HG03095 (cell line): ENCODE measurements at regions not wholly inside any gene's neighbourhood (a gene's known extent, or its start where the extent isn't known, plus 50 kb on each side); places are given as distances from the start of the nearest gene placed in this dataset.
"Not testable (repeated sequence)": the region's sequence is repeated elsewhere in the genome, so short reads cannot be mapped to it uniquely, and the experiment has no call there.

Experiments used
- ATAC-seq: cut with Tn5 transposase; IDR thresholded peaks from one replicate; pipeline ENCODE4 v1.9.1; 2021; ENCODE audit warnings: moderate library complexity; ENCODE audit not compliant: unreplicated experiment

DNA sequence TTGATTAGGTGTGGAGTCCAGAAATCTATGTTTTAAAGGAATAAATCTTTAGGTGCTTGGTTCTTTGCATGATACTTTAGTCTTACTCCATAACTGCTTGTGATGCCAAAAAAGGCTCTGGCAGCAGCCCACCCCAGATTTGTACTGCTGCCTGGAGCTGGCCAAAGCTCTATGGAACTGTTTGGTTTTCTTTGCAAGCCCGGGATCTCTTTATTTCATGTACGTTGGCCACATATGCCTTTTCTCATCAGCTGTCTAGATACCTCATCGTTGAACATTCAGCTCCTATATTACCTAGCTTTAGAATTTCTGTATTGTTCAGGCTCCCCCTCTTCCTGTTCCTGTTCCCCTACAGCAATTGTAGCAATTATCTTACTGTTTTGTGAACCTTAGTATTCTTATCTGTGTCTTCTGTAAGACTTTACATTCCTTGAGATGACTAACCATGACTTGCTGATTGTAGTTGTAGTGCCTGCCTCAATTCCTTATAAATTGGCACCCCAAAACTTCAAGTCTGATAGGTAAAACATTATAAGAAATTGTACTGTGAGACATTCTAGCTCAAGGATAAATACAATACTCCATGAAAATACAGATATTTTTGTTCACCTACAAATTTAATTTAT, 199.4 kb upstream of the GPRIN3 start:
- ATAC-seq = no peak

DNA sequence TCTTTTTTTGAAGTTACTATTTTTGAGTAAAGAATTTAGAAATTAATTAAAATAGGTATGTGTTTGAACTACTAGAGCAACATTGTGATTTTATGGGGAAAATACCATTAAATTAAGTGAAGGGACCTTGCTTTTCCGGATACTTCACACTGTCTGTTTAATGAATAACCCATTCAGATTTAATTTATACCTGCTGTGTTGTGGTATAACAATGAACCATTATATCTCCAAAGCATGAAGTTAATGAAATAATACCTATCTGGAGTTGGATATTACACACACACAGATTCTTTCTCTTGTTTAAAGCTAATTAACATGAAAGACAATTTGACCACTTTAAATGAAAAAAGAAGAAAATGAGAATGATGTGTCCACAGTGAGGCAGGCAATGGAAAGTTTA, 195.0 kb upstream of the GPRIN3 start:
- ATAC-seq = no peak

DNA sequence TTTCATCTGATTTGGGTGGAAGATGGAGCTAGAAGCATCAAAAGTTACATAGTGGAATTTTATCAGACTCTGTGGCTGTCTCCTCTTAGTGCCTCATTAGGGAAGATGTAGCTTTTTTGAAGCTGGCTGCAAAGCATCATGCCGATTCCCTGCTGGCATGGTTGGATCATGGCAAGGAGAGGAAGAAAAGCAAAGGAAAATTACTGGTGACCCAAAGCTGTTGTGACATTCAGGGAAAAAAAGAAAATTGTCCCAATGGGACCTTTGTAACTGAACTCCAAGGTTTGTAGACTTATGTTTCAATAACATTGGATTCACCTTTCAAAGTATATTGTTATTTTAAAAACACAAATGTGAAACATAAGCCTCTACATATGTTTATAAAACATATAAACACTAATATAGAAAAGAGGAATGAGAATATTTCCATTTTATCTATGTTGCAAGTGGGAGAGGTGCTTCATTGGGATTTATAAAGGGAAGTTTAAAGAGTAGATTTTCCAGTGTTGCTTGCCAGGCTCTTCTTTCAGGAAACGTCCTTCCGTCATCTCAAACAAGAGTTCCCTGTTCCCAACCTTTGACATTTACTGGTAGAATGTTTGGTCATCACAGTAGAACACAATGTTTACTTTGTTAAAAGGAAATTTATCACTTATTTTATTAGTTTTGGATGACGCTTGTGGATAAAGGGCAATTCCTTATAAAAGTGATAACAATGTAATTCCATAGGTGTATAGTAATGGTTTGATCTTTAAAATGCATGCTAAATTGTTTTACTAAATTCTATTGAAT, 190.1 kb upstream of the GPRIN3 start:
- no peak for ATAC-seq

DNA sequence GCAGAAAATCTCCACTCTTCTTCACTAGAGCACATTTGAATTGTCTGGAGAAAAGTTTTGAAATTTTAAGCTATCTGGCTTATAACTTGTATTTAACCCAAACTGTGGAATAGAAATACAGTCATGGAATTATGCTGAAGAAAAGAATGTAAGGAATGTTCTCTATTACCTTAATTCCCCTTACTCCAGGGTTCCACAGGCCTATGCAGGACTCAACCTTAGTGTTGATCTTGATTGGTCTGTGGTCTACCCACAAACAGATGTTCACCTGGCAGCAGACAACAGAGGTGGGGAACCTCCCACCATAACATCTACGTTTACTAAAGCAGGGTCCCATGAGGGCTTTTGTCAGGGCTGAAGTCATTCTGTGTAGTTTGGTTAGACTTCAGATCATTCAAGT, 189.3 kb upstream of the GPRIN3 start:
- ATAC-seq = no peak

- ATAC-seq = no peak
Observed at GRCh38 chr4:89493367-89493766, 185.8 kb upstream of the GPRIN3 start.

DNA sequence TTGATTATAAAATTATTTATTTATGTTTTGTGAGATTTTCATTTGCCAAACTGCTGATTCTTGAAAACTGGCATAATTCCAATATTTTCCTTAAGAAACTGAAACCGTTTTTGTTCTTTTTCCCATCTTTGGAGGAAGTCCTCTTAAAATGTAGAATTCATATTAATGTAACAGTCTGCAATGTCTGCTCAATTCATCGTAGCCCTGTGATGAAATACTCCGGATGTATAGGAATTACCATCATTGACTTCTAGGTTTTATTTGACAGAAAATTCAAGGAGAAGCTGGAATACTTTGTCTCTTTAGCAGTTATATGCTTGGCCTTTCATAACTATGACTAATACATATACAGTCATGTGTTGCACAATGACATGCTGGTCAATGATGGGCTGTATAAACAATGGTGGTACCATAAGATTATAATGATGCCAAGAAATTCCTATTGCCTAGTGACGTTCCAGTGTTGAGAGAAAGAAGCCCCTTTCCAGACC, 185.0 kb upstream of the GPRIN3 start:
- ATAC-seq = no peak

DNA sequence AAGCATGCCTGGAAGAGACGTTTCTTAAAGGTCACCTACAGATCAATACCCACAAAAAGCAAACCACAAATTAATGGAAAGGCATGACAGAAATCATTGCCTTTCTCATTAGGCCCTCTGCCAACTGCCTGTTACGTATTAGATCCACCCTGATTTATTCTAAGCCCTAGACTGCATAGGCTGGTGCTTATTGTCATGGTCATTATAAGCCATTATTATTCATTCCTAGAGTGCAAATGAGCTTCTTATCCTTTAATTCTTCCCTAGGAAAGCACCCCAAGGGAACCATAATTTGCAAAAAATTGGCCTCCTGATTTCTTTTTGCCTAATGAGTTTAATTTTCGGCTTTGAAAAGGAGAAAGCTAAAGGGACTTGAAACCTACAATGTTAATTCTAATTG, 184.2 kb upstream of the GPRIN3 start:
- ATAC-seq = no peak

DNA sequence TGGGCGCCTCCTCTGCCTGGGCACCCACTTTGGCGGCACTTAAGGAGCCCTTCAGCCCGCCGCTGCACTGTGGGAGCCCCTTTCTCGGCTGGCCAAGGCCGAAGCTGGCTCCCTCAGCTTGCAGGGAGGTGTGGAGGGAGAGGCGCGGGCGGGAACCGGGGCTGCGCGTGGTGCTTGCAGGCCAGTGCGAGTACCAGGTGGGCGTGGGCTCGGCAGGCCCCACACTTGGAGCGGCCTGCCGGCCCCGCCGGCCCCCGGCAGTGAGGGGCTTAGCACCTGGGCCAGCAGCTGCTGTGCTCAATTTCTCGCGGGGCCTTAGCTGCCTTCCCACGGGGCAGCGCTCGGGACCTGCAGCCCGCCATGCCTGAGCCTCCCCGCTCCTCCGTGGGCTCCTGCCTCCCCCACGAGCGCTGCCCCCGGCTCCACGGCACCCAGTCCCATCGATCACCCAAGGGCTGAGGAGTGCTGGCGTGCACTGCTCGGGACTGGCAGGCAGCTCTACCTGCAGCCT, 182.4 kb upstream of the GPRIN3 start:
- ATAC-seq = not testable (repeated sequence)

DNA sequence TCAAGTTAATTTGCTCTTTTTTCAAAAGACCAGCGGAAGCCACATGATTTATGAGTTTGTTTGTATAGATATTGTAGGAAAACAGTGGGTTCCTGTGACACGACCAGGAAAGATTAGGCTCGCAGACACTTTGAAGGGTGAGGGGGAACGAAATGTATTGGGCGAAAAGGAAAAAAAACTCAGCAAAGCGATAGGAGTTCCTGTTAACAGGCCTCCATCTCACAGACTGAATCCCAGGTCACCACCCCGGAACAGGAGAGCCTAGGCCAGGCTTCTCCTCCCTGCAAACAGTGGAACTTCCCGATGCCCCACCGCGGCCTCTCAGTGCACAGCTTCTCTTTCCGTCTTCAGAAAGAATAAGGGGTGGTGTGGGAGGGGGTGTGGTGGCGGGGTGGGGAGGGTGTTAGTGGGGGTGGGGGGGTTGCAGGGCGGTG, 181.8 kb upstream of the GPRIN3 start:
- ATAC-seq = no peak

- ATAC-seq = no peak
Observed at GRCh38 chr4:89488736-89489135, 181.1 kb upstream of the GPRIN3 start.

- ATAC-seq = no peak
Observed at GRCh38 chr4:89486673-89487072, 179.1 kb upstream of the GPRIN3 start.

DNA sequence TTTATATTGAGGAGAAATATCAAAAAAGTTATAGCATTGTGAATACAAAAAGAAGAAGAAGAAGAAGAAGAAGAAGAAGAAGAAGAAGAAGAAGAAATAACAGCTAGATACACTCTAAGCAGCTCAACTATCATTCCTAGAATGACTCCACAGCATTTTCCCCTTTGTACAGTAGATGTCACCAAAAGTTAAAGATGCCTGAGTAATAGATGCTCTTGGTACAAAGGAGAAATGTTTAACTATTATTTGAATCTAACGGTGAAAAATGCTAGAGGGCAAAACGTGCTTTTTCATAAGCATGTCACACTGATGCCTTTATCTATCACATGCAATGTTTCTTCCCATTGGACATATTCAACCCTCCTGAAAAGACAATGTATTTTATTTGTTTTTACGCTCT, 178.4 kb upstream of the GPRIN3 start:
- peak; percentile 54 for ATAC-seq

GRCh38 chr4:89483833-89484232, 176.2 kb upstream of the GPRIN3 start:
- ATAC-seq = no peak

DNA sequence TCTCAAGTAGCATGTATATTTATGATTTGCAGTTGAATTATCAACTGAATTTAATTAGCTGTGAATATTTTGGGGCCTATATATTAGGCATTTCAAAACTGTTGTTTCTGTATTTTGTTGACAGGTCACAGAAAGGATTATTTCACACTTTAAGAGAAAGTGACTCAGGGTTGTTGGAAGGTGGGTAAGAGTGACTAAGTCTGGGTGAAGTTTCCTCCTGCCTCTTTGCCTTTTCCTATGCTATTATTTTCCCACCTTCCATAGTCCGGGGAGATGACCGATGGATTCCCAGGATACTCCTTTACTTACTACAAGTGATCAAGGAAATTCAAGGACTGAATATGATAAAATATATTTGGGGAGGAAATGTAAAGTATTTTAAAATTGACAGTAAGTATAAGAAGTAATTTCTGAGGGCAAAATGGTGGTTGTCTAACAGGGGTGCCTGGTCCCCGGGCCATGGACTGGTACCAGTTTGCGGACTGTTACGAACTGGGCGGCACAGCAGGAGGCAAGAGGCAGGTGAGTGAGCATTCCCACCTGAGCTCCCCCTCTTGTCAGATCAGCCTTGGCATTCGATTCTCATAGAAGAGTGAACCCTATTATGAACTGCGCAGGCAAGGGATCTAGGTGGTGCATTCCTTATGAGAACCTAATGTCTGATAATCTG, 175.5 kb upstream of the GPRIN3 start:
- no peak for ATAC-seq

DNA sequence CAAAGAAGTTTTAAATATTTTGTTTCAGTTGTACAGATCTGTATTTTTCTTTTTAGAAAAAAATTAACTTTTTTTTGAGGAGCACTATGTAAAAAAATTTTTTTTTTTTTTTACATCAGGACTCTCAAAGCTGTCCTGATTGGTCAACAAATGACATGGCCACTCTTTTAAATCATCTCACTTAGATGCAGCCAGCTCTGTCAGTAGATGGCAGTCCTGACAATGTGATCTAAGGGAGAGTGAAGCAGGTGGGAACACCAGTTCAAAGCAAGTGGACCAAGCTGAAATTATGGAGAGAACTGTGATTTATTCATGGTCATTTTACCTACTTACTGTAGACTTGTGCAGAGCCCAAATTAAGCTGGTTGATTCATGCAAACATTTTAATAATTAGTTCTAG, 174.7 kb upstream of the GPRIN3 start:
- peak; percentile 93 for ATAC-seq

- peak; percentile 83 for ATAC-seq
Observed at GRCh38 chr4:89469930-89470375, 162.4 kb upstream of the GPRIN3 start.

DNA sequence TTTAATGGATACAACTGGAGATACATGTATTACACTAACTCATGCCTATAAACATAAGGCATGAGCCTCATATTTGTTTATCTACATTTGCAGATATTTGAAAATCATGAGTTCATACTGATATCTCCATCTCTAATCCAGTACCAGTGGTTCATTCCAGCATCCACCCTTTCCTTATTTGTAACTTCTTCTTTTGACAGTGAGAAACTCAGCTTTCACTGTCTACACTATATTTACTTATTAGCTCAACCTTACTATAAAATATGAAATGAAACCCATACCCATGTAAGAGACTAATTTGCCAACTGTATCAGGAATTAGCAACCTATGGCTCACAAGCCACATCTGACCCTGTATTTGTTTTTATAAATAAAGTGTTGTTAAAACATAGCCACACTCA, 161.9 kb upstream of the GPRIN3 start:
- ATAC-seq = peak; percentile 3

DNA sequence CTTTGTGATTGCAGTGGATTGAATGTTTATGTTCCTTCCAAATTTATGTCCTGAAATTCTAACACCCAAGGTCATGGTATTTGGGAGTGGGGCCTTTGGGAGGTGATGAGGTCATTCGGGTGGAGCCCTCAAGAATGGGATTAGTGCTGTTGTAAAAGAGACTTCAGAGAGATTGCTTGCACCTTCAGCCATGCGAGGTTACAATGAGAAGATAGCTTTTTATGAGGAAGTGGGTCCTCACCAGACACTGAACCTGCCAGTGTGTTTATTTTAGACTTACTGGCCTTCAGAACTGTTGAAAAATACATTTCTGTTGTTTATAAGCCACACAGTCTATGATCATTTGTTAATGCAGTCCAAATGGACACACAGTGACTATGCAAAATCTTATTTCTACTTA, 161.0 kb upstream of the GPRIN3 start:
- no peak for ATAC-seq

GRCh38 chr4:89463341-89463740, 155.7 kb upstream of the GPRIN3 start:
- ATAC-seq = no peak

DNA sequence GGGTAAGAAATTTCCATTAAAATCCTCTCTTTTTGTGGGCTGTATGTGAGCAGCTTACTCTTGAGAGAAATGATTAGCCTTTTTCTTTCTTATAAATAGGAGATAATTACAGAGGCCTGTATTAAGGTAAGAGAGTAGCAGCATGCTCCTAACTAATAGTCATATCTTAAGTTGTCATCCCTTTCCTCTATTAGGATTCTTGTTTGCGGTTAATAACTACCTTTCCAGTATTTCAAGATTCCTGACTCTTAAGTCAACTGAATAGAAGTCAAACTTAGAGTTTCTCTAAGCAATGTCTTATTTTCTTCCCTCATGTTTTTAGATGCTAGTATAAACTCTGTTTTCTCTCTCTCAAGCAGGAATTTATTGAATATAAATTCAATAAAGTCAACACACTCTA, 139.9 kb upstream of the GPRIN3 start:
- ATAC-seq = no peak

DNA sequence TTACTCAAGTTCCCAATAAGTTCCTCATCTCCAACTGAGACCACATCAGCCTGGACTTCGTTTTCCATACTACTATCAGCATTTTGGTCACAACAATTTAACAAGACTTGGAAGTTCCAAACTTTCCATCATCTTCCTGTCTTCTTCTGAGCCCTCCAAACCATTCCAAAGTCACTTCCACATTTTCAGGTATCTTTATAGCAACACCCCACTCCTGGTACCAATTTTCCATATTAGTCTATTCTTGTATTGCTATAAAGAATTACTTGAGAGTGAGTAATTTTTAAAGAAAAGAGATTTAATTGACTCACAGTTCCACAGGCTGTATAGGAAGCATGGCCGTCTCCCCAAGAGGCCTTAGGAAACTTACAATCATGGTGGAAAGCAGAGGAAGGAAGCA, 138.6 kb upstream of the GPRIN3 start:
- ATAC-seq = no peak

DNA sequence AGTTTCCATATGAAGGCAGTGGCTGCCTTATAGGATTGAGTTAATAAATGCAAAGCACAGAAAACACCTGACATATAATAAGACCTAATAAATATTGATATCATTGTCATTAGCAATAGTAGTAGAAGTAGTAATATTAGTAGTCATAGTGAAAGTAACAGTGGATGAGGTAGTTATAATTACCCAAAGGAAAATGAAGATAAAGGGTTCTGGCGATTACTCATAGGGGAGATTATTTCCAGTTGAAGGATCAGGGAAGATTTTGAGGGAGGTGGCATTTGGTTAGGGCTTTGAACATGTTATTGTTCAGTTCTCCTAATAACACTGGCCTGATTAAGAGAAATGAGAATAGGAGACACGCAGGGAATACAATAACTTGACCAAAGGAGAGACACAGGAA, 131.9 kb upstream of the GPRIN3 start:
- ATAC-seq = no peak
